IMR-90 (cell line): ENCODE measurements at regions not wholly inside any gene's neighbourhood (a gene's known extent, or its start where the extent isn't known, plus 50 kb on each side); places are given as distances from the start of the nearest gene placed in this dataset.
"Not testable (repeated sequence)": the region's sequence is repeated elsewhere in the genome, so short reads cannot be mapped to it uniquely, and the experiment has no call there.

ENCODE experiments used
- ATAC-seq: fragments of 200-7000 bp; cut with Tn5 transposase; 2 replicates; pipeline ENCODE4 v1.9.1; 2020; ENCODE audit warnings: low read depth, mild to moderate bottlenecking, moderate library complexity
- BruUV-seq: library from RNA; stranded (reverse); fragments of 400-500 nt; replicated peaks from 2 replicates; lab custom pipeline; 2021; lab: Mats Ljungman, UMichigan
- CTCF ChIA-PET: fragments of 300-600 bp; formaldehyde crosslinking; extraction: SDS; loops from one replicate; lab custom pipeline; 2021; ENCODE audit warnings: antibody characterized with exemption; lab: Yijun Ruan, JAX
- POLR2A ChIA-PET: fragments of 300-600 bp; sonication (Branson Sonifier 250); formaldehyde crosslinking; loops from one replicate; lab custom pipeline; 2022; ENCODE audit warnings: antibody characterized with exemption; ENCODE audit not compliant: unreplicated experiment; lab: Charles Lee
- DNase-seq: peaks from one replicate; pipeline ENCODE4 v3.0.0; 2013
- H2AFZ ChIP-seq: replicated peaks from 2 replicates; pipeline ENCODE3; 2013; ENCODE audit warnings: low read length, mild to moderate bottlenecking; ENCODE audit not compliant: poor library complexity
- H2AK5ac ChIP-seq: 2 replicates; pipeline ENCODE4 v1.6.1; 2013; ENCODE audit warnings: low read depth, low read length, inconsistent platforms
- H2AK9ac ChIP-seq: replicated peaks from 2 replicates; pipeline ENCODE3; 2013; ENCODE audit warnings: mild to moderate bottlenecking, low read depth, low read length, moderate library complexity; ENCODE audit not compliant: poor library complexity
- H2BK120ac ChIP-seq: 2 replicates; pipeline ENCODE4 v1.6.1; 2013; ENCODE audit warnings: low read depth, low read length, inconsistent platforms
- H2BK15ac ChIP-seq: 3 replicates; pipeline ENCODE4 v1.6.1; 2013; ENCODE audit warnings: low read depth, low read length, inconsistent platforms
- H2BK20ac ChIP-seq: 2 replicates; pipeline ENCODE4 v1.6.1; 2013; ENCODE audit warnings: low read depth, mild to moderate bottlenecking, inconsistent platforms, low read length, moderate library complexity
- H2BK5ac ChIP-seq: 2 replicates; pipeline ENCODE4 v1.6.1; 2013; ENCODE audit warnings: mild to moderate bottlenecking, low read depth, low read length, inconsistent platforms; ENCODE audit not compliant: poor library complexity, severe bottlenecking
- H3K14ac ChIP-seq: replicated peaks from 2 replicates; pipeline ENCODE4 v1.6.1; 2013; ENCODE audit warnings: low read depth, low read length, inconsistent platforms
- H3K18ac ChIP-seq: 2 replicates; pipeline ENCODE4 v1.6.1; 2013; ENCODE audit warnings: low read depth, low read length, control low read depth
- H3K23ac ChIP-seq: 2 replicates; pipeline ENCODE4 v1.6.1; 2013; ENCODE audit warnings: low read depth, low read length, inconsistent platforms
- H3K27ac ChIP-seq: 2 replicates; pipeline ENCODE4 v1.5.1; 2013; ENCODE audit warnings: mild to moderate bottlenecking, control low read depth, low read length; ENCODE audit not compliant: insufficient read depth
- H3K27me3 ChIP-seq: 2 replicates; pipeline ENCODE4 v1.6.1; 2013; ENCODE audit warnings: low read length; ENCODE audit not compliant: control insufficient read depth, insufficient read depth
- H3K36me3 ChIP-seq: 2 replicates; pipeline ENCODE4 v1.6.1; 2013; ENCODE audit warnings: low read length, mixed read lengths; ENCODE audit not compliant: control insufficient read depth, insufficient read depth
- H3K4ac ChIP-seq: 2 replicates; pipeline ENCODE4 v1.6.1; 2013; ENCODE audit warnings: low read depth, low read length, inconsistent platforms
- H3K4me1 ChIP-seq: 2 replicates; pipeline ENCODE4 v1.6.1; 2013; ENCODE audit warnings: low read length, mixed read lengths; ENCODE audit not compliant: control insufficient read depth, insufficient read depth
- H3K4me2 ChIP-seq: 2 replicates; pipeline ENCODE4 v1.6.1; 2013; ENCODE audit warnings: low read depth, mild to moderate bottlenecking, control low read depth, low read length, moderate library complexity
- H3K4me3 ChIP-seq: 2 replicates; pipeline ENCODE4 v1.5.1; 2013; ENCODE audit warnings: low read depth, mild to moderate bottlenecking, control low read depth, low read length, moderate library complexity; ENCODE audit not compliant: insufficient read depth
- H3K56ac ChIP-seq: 2 replicates; pipeline ENCODE4 v1.6.1; 2013; ENCODE audit warnings: low read length, inconsistent platforms; ENCODE audit not compliant: insufficient read depth; ENCODE audit errors: extremely low read depth
- H3K79me1 ChIP-seq, 2 experiments: 2 replicates each; pipeline ENCODE4 v1.6.1; 2013; ENCODE audit warnings: low read length in 2 of 2, inconsistent platforms in 1 of 2, low read depth in 1 of 2
- H3K9ac ChIP-seq: 2 replicates; pipeline ENCODE4 v1.6.1; 2013; ENCODE audit warnings: low read depth, low read length, control low read depth
- H3K9me1 ChIP-seq: 2 replicates; pipeline ENCODE4 v1.6.1; 2013; ENCODE audit warnings: low read length, inconsistent platforms; ENCODE audit not compliant: insufficient read depth
- H3K9me3 ChIP-seq: 2 replicates; pipeline ENCODE4 v1.6.1; 2013; ENCODE audit warnings: low read length; ENCODE audit not compliant: control insufficient read depth, insufficient read depth
- H4K20me1 ChIP-seq: 2 replicates; pipeline ENCODE4 v1.6.1; 2013; ENCODE audit warnings: low read length, inconsistent platforms; ENCODE audit not compliant: insufficient read depth
- H4K5ac ChIP-seq: 2 replicates; pipeline ENCODE4 v1.6.1; 2013; ENCODE audit warnings: mild to moderate bottlenecking, low read depth, low read length, control low read depth
- H4K8ac ChIP-seq, 2 experiments: 2 replicates each; pipeline ENCODE4 v1.6.1; 2013; ENCODE audit warnings: low read depth in 2 of 2, low read length in 2 of 2, control low read depth in 1 of 2, inconsistent platforms in 1 of 2
- H4K91ac ChIP-seq: 2 replicates; pipeline ENCODE4 v1.6.1; 2013; ENCODE audit warnings: low read depth, low read length, inconsistent platforms; ENCODE audit not compliant: insufficient read depth
- WGBS, 2 experiments: methylation state at CpG; one replicate each; pipeline versions ENCODE4 v1.1.5 to v1.1.7; 2013; ENCODE audit warnings: missing lambda C conversion rate in 2 of 2; ENCODE audit not compliant: insufficient read length in 1 of 2; ENCODE audit errors: extremely low coverage in 2 of 2; 5-methylcytosine and 5-hydroxymethylcytosine counted together
- dilution Hi-C: fragments of 300-500 bp; cut with HindIII; formaldehyde crosslinking; loops from one replicate; pipeline ENCODE4 v1.14.3; 2018; ENCODE audit warnings: low sequenced_read_pairs; ENCODE audit not compliant: unreplicated experiment
- in situ Hi-C: fragments of 300-500 bp; cut with MboI; formaldehyde crosslinking; loops from 3 replicates; pipeline ENCODE4 v1.14.3; 2019; ENCODE audit warnings: low sequenced_read_pairs, inconsistent platforms, mixed read lengths
- intact Hi-C: fragments of 100-400 bp; cut with micrococcal nuclease; formaldehyde crosslinking; loops from 2 replicates; pipeline ENCODE4 v1.10.0; 2022

DNA sequence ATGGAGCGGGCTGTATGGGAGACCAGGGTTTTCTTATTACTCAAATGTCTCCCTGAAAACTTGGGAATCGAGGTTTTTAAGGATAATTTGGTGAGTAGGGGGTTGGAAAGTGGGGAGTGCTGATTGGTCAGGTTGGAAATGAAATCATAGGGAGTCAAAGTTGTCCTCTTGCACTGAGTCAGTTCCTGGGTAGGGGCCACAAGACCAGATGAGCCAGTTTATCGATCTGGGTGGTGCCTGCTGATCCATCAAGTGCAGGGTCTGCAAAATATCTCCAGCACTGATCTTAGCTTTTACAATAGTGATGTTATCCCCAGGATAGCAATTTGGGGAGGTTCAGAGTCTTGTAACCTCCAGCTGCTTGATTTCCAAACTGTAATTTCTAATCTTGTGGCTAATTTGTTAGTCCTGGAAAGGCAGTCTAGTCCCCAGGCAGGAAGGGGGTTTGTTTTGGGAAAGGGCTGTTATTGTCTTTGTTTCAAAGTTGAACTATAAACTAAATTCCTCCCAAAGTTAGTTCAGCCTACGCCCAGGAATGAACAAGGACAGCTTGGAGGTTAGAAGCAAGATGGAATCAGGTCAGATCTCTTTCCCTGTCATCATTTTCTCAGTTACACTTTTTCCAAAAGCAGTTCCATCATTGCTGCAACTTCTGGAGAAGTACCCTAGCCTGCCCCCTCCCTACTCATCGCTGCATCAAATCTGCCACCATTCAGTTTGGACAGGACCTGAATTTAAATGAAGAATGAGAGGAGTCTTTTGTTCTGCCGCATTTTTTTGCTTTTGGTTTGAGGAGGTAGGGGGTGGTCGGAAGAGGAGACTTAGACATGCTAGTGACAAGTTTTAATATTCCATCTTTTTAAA is 236.4 kb upstream of the GALNT17 start:
- H4K5ac ChIP-seq, H3K4me3 ChIP-seq, POLR2A ChIA-PET, H3K23ac ChIP-seq, H3K18ac ChIP-seq, H4K91ac ChIP-seq, intact Hi-C loops, H3K4me2 ChIP-seq, H3K79me1 ChIP-seq, H2AK9ac ChIP-seq, H2BK5ac ChIP-seq, ATAC-seq, dilution Hi-C loops, H3K56ac ChIP-seq, H3K14ac ChIP-seq, H2AFZ ChIP-seq, DNase-seq, H2BK15ac ChIP-seq, H3K9me1 ChIP-seq, H3K4me1 ChIP-seq, in situ Hi-C loops, H3K36me3 ChIP-seq, H4K8ac ChIP-seq, H4K20me1 ChIP-seq, H2BK120ac ChIP-seq, H3K9ac ChIP-seq, H2AK5ac ChIP-seq, CTCF ChIA-PET, BruUV-seq, H3K27ac ChIP-seq, H3K4ac ChIP-seq, H2BK20ac ChIP-seq, H3K27me3 ChIP-seq: not testable (repeated sequence)
- no CpG with 5 or more reads among the region's 7 CpGs for WGBS, 2 experiments
- peaks cover 21% of the 10 kb centered on the region for H3K9me3 ChIP-seq
